NCI-H146 (cell line): ENCODE measurements at regions not wholly inside any gene's neighbourhood (a gene's known extent, or its start where the extent isn't known, plus 50 kb on each side); places are given as distances from the start of the nearest gene placed in this dataset.

ENCODE experiments used
- DNase-seq: peaks from one replicate; lab custom pipeline; 2025; lab: John Stamatoyannopoulos, UW

DNA sequence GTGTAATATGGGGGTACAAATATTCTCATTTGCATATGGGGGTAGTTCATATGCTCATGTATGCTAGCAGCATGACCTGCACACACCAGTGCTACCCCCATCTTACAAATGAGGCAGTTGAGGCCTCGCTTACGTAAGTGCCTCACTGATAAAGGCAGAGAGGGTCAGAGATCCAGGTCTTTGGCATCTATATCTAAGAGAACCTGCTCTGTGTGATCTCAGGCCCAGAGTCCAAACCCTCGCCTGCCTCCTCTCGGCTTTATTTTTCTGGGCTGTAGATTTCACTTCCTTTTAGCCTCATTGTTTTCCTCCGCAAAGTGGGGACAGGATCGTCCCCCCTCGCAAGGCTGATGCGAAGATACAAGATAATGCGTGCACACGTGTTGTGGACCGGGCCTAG lies 325.2 kb downstream of the MN1 start:
- no peak for DNase-seq

GRCh38 chr22:27476729-27477128 lies 324.8 kb downstream of the MN1 start:
- no peak for DNase-seq

DNA sequence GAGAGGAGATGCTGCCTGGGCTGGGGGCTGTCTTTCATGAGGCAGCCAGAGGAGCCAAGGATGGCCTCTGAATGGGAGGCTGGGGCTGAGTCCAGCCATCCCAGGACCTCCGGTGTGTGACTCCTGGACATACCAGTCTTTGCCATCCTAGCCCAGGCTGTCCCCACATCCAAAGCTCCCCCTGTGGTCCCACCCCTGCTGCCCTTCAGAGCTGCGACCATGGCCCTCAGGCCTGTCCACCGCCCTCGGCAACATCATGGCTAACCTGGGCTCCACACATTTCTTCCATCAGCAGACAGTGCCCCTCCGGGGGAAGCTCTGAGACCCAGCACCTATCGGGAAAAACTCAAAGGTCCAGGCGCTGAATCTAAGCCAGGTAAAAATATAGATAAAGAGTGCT lies 324.4 kb downstream of the MN1 start:
- DNase-seq: no peak

- DNase-seq: peak; percentile 97
Observed at GRCh38 chr22:27480487-27480886, 321.1 kb downstream of the MN1 start.

DNA sequence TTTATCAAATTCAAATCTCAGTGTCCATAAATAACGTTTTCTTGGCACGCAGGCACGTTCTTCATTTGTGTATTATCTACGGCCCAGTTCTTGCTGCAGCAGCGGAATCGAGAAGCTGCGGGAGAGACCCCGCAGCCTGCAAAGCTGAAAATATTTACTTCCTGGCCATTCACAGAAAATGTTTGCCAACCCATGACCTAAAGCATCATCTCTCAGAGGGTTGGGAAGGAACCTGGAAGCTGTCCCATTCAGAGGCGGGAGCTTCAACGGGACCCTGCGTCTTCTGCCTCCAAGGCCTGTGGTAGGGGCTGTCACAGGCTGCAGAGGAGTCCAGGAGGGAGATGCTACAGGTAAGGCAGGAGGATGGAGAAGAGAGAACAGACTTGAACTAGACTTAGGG lies 319.2 kb downstream of the MN1 start:
- DNase-seq: no peak

DNA sequence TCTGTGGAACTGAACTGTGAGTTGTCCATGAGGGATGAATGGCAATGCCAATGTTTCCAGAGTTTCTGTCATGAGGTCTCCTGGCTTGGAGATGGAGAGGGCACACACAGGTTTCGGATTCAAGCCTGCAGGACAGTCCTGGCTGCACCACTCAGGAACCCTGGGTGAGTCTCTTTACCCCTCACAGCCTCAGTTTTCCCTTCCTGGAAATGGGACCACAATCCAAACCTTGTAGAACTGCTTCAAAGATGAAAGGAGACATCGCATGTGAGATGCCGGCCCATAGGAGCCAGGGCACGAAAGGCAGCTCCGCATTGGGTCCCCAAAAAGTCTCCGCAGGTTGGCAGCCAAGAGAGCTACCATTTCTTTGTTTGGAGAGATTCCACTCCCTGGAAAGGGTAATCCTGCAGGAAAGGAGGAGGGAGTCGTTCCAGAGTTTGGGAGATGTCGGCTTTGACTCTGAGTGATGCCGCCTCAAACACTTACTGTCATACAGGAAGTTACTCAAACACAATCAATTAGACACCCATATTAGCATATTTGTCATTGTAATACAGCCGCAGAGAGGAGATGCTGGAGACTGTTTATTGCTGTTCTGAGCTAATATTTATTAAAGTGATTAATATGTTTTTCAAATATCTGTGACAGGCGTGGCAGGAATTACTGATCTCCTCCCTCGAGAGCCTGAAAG lies 318.3 kb downstream of the MN1 start:
- DNase-seq: no peak

DNA sequence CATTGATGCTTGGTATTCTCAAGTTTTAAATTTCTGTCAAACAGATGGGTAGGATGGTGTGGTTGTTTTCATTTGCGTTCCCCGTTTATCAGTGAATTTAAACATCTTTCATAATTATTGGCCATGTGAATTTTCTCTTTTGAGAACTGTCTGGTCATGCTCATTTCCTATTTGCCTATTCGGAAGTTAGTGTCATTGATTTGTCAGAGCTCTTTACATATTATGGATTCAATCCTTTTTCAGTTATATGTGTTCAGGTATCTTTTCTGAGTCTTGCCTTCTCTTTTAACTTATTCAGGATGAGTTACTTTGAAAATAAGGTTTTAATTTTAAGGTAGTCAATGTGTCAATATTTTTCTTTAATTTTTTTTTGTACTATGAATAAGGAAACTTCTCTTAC lies 315.7 kb downstream of the MN1 start:
- no peak for DNase-seq

- DNase-seq: peak; percentile 41
Observed at GRCh38 chr22:27487600-27488452, 313.7 kb downstream of the MN1 start.

DNA sequence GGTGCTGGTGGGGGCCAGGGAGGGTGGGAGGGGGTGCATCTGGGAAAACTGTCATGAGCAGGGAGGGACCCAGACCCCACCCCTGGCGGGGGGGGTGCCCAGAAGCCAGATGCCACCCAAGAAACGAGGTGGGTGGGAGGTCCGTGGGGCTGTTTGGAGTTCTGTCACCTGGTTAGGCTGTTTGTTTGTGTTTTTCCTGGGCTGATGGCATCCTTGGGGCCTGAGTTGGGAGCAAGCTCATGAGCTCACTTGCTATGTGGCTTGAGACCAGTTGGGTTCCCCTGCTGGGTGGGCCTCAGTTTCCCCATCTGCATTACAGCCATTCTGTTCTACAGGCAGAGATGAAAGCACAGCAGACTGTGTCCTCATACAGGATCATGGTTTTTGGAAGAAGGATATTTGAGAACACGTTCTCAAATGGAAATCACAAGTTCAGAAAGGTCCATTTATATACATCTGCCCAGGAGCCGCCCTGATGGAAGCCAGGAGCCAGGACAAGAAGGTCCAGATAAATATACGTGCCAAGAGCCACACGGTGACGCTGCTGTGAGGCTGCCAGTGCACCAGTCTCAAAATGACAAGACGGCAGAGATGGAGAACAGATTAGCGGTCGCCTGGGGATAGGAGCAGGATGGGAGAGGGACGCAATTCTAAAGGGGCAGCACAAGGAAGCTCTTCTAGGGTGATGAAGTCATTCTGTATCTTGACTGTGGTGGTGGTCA lies 312.9 kb downstream of the MN1 start:
- no peak for DNase-seq

DNA sequence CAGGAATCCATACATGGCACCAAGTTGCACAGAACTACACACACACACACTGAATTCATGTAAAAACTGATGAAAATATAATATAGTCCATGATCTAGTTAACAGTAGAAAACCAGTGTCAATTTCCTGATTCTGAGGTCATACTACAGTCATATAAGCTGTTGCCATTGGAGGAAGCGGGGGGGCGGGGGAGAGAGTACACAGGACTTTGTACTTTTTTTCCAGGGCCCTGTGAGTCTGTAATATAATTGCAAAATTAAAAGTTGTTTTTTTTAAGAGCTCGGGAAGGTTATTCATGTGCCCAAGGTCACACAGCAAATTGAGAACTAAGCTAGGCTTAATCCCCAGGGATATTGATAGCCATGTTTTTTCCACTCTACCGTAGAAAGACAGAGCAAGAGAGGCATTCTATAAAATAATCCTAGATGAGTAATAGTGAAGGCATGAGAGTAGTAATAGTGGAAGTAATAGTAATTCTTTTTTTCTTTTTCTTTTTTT lies 312.3 kb downstream of the MN1 start:
- DNase-seq: no peak

GRCh38 chr22:27490080-27490479 lies 311.5 kb downstream of the MN1 start:
- no peak for DNase-seq

GRCh38 chr22:27491888-27492287 lies 309.7 kb downstream of the MN1 start:
- no peak for DNase-seq

DNA sequence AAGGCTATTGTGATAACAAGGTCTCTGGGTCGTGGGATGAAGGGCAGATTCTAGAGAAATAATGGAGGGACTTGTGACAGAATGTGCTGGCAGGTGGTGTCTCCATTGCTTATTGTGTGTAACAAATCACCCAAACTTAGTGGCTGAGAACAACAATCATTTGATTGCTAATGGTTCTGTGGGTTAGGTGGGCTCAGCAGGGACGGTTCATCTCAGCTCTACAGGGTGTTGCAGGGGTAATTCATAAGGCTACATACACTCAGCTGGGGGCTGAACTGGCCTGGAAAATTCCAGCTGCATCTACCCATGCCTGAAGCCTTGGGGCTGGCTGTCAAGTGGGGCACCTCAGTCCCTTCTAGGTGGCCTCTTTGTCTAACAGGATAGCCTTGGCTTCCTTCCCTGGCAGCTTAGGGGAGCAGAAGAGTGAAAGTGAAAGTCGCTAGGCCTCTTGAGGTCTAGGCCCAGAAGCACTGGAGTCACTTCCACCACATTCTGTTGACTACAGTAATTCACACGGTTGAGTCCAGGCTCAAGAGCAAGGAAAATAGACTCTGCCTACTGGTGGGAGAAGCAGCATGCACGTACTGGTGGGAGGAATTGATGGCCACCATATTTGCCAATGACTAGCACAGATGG lies 308.9 kb downstream of the MN1 start:
- DNase-seq: no peak

- DNase-seq: no peak
Observed at GRCh38 chr22:27493796-27494195, 307.8 kb downstream of the MN1 start.

DNA sequence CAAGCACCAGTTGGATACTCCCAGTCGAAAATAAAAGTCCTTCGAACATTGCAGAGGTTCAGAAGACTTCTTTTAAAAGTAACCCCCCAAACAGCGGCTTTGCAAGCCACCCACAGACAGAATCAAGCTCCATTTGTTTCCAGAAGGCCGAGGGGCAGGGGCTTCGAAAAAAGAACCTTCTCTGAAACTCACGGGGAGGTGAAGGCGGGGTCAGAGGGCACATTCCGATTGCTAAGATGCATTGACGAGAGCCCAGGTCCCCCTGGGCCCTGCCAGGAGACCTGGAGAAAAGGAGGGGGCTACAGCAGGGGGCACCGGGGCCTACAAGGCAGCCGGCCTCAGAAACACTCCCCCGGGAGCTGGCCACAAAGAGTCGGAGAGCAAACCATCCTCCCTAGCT lies 306.8 kb downstream of the MN1 start:
- DNase-seq: no peak

GRCh38 chr22:27495325-27495724 lies 306.2 kb downstream of the MN1 start:
- no peak for DNase-seq

- no peak for DNase-seq
Observed at GRCh38 chr22:27499121-27499520, 302.4 kb downstream of the MN1 start.

DNA sequence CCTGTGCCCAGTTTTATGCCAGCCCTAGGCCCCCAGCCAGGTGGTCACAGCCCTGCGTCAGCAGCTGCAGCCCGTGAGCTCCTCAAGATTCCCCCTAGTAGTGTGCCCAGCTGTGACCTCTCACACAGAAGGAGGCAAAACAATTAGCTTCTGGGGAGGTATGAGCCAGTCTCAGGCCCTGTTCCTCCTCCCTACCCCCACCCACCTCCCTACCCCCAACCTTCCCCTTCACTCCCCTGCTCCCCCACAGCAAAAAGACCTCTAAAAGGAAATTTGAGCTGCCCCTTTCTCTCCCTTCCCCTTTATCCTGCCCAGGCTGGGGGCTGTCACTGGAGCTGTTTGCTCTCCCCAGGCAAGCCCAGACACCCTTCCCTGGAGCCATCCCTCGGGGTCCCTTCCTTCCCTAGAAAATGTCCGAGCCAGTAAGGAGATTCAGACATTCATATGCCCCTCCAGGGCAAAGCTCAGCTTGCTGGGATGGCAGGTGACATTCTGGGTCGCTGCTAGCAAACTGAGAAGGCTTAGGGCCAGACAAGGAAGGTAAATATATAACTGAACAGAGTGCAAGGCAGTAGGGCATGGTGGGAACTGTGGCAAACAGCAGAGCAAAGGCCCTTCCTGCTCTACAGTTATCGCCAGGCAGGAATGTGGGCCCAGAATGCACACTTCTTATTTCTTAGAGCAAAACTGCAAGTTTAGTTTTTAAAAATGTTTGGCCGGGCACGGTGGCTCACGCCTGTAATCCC lies 300.2 kb downstream of the MN1 start:
- DNase-seq: peak; percentile 60

GRCh38 chr22:27502327-27502726 lies 299.2 kb downstream of the MN1 start:
- no peak for DNase-seq

DNA sequence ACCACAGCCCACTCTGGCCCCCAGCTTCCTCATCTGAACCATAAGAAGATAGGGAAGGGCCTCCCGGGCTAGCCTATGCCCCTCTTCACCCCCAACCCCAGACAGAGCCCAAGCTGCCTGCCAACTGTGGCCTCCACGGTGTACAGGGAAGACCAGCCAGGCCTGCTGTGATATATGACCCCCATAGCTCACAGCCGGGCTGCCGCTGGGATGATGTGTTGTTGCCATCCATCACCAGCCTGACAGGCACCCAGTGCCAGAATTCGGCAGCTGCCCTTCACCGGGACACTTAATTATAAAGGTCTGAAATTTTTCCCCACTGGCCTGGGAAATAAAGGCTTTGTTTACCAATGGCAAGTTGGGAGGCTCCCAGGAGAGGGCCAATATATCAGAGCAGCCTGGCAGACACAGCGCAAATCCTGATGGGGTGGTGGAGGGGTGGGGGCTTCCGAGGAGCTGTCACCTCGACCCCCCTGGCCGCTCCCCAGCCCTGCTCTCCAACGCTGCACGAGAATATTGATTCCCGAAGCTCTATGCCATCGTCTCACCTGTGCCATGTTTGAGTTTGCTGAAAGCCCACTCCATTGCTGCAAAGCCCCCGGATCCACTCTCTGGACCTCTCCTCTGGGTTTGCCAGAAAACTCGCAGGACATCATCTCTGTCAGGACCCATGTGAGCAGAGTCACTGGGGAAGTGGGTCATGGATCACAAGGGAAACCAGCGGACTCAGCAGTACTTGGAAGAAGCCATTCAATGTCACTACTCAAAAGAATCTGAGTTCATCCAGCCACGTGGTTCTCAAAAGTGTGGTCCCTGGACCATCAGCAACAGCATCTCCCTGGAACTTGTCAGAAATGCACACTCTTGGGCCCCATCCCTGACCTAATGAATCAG lies 296.9 kb downstream of the MN1 start:
- DNase-seq: no peak
